Panc1 (cell line): ENCODE measurements at regions not wholly inside any gene's neighbourhood (a gene's known extent, or its start where the extent isn't known, plus 50 kb on each side); places are given as distances from the start of the nearest gene placed in this dataset.

Experiments
- ATAC-seq: fragments of 200-7000 bp; cut with Tn5 transposase; 2 replicates; pipeline ENCODE4 v1.9.1; 2020; ENCODE audit warnings: mild to moderate bottlenecking, moderate library complexity
- BruUV-seq: library from RNA; stranded (reverse); fragments of 400-500 nt; replicated peaks from 2 replicates; lab custom pipeline; 2021; lab: Mats Ljungman, UMichigan
- CTCF ChIA-PET: fragments of 300-600 bp; sonication (Branson Sonifier 250); formaldehyde crosslinking; loops from one replicate; lab custom pipeline; 2022; ENCODE audit warnings: antibody characterized with exemption; lab: Charles Lee
- POLR2A ChIA-PET: fragments of 300-600 bp; sonication (Branson Sonifier 250); formaldehyde crosslinking; loops from one replicate; lab custom pipeline; 2022; ENCODE audit warnings: antibody characterized with exemption; lab: Charles Lee
- DNase-seq: peaks from one replicate; pipeline ENCODE4 v3.0.0-alpha.2; 2010; ENCODE audit warnings: low read depth, low spot score
- H3K27ac ChIP-seq: 2 replicates; pipeline ENCODE4 v1.5.1; 2011; ENCODE audit warnings: mild to moderate bottlenecking, low read length, inconsistent platforms
- H3K27me3 ChIP-seq: fragments of 200-500 bp; sonication (Bioruptor generic); 2 replicates; pipeline ENCODE4 v1.6.0; 2014; ENCODE audit warnings: low read length, inconsistent platforms; ENCODE audit not compliant: control insufficient read depth, insufficient read depth
- H3K36me3 ChIP-seq: fragments of 200-500 bp; sonication (Bioruptor generic); 2 replicates; pipeline ENCODE4 v1.5.1; 2014; ENCODE audit warnings: inconsistent platforms, mild to moderate bottlenecking, low read length, moderate library complexity; ENCODE audit not compliant: control insufficient read depth, insufficient read depth
- H3K4me1 ChIP-seq: 2 replicates; pipeline ENCODE4 v1.5.1; 2011; ENCODE audit warnings: inconsistent platforms, mild to moderate bottlenecking, low read length, moderate library complexity; ENCODE audit not compliant: control insufficient read depth, insufficient read depth
- H3K4me3 ChIP-seq, 2 experiments: 2 replicates each; pipeline ENCODE4 v1.5.1; 2011 to 2012; ENCODE audit warnings: low read depth in 2 of 2, low read length in 2 of 2, mild to moderate bottlenecking in 2 of 2, inconsistent platforms in 1 of 2, moderate library complexity in 1 of 2
- H3K9me3 ChIP-seq: fragments of 200-500 bp; sonication (Bioruptor generic); 2 replicates; pipeline ENCODE4 v1.5.1; 2014; ENCODE audit warnings: low read depth, mild to moderate bottlenecking, inconsistent platforms, low read length, moderate library complexity; ENCODE audit not compliant: control insufficient read depth, insufficient read depth
- POLR2AphosphoS5 ChIP-seq: IDR thresholded peaks from 2 replicates; pipeline ENCODE4 v1.6.1; 2012; ENCODE audit warnings: mild to moderate bottlenecking, low read depth, low read length, moderate library complexity
- SIN3A ChIP-seq: IDR thresholded peaks from 2 replicates; pipeline ENCODE4 v1.6.1; 2012; ENCODE audit warnings: low read depth, mild to moderate bottlenecking, low read length, moderate library complexity, borderline replicate concordance; ENCODE audit not compliant: insufficient read depth
- TCF7L2 ChIP-seq: IDR thresholded peaks from 2 replicates; pipeline ENCODE4 v1.6.1; 2011; ENCODE audit warnings: mild to moderate bottlenecking, low read depth, low read length, inconsistent platforms
- in situ Hi-C: cut with HindIII; loops from 2 replicates; pipeline ENCODE4 v1.10.0; 2016; ENCODE audit warnings: low sequenced_read_pairs, low pct_unique_long_range_greater_than_20kb
- intact Hi-C: fragments of 100-400 bp; cut with micrococcal nuclease; formaldehyde crosslinking; loops from one replicate; pipeline ENCODE4 v1.10.0; 2022; ENCODE audit not compliant: unreplicated experiment
- TF ChIP-seq, protein P1 (sequence below): fragments of 450-650 bp; IDR thresholded peaks from 2 replicates; pipeline ENCODE4 v1.5.1; 2017; ENCODE audit warnings: mild to moderate bottlenecking
- TF ChIP-seq, protein P2 (sequence below), 2 experiments: IDR thresholded peaks; 2 replicates each; pipeline ENCODE4 v1.6.1; 2011 to 2012; ENCODE audit warnings: low read depth in 2 of 2, control low read depth in 1 of 2, low read length in 1 of 2, mild to moderate bottlenecking in 1 of 2, moderate library complexity in 1 of 2; ENCODE audit not compliant: insufficient read depth in 1 of 2

DNA sequence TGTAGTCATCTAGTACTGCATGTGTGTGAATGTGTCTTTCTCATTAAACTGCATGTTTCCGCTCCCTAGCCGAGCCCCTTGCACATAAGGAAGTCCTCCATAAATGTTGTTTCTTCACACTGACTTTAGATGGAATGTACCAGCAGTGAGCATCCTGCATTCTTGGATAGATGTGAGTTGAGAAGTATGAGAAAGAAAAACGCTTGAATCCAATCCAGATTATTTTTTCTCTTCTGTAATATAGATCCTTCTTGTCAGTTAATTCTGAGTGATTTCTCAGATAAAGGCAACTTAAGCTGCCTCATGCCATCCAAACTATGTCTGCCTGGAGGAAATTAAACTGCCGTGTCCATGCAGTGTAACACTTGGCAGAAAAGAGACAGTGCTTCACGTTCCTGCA, 268.1 kb upstream of the ISX start:
- Histone ChIP-seq H3K36me3 (no peaks in the 10 kb centered on the region), H3K4me3 (no peak overlapping the region), H3K9me3 (no peaks in the 10 kb centered on the region), H3K4me1 (no peaks in the 10 kb centered on the region), H3K27ac (no peak overlapping the region), H3K27me3 (no peaks in the 10 kb centered on the region)
- no peak for TF ChIP-seq SIN3A
- TF ChIP-seq, protein P1, sequence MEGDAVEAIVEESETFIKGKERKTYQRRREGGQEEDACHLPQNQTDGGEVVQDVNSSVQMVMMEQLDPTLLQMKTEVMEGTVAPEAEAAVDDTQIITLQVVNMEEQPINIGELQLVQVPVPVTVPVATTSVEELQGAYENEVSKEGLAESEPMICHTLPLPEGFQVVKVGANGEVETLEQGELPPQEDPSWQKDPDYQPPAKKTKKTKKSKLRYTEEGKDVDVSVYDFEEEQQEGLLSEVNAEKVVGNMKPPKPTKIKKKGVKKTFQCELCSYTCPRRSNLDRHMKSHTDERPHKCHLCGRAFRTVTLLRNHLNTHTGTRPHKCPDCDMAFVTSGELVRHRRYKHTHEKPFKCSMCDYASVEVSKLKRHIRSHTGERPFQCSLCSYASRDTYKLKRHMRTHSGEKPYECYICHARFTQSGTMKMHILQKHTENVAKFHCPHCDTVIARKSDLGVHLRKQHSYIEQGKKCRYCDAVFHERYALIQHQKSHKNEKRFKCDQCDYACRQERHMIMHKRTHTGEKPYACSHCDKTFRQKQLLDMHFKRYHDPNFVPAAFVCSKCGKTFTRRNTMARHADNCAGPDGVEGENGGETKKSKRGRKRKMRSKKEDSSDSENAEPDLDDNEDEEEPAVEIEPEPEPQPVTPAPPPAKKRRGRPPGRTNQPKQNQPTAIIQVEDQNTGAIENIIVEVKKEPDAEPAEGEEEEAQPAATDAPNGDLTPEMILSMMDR, result no peak
- no peak for TF ChIP-seq POLR2AphosphoS5
- TF ChIP-seq TCF7L2, result no peak
- TF ChIP-seq, protein P2, sequence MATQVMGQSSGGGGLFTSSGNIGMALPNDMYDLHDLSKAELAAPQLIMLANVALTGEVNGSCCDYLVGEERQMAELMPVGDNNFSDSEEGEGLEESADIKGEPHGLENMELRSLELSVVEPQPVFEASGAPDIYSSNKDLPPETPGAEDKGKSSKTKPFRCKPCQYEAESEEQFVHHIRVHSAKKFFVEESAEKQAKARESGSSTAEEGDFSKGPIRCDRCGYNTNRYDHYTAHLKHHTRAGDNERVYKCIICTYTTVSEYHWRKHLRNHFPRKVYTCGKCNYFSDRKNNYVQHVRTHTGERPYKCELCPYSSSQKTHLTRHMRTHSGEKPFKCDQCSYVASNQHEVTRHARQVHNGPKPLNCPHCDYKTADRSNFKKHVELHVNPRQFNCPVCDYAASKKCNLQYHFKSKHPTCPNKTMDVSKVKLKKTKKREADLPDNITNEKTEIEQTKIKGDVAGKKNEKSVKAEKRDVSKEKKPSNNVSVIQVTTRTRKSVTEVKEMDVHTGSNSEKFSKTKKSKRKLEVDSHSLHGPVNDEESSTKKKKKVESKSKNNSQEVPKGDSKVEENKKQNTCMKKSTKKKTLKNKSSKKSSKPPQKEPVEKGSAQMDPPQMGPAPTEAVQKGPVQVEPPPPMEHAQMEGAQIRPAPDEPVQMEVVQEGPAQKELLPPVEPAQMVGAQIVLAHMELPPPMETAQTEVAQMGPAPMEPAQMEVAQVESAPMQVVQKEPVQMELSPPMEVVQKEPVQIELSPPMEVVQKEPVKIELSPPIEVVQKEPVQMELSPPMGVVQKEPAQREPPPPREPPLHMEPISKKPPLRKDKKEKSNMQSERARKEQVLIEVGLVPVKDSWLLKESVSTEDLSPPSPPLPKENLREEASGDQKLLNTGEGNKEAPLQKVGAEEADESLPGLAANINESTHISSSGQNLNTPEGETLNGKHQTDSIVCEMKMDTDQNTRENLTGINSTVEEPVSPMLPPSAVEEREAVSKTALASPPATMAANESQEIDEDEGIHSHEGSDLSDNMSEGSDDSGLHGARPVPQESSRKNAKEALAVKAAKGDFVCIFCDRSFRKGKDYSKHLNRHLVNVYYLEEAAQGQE (IDR thresholded peaks at IDR 0.05; ENCODE audit: insufficient read depth in 1 of 2, low read depth in 2 of 2, low read length in 1 of 2), result no peak
- no TSS peak for BruUV-seq
- ChIA-PET CTCF (no interaction called here), POLR2A (no interaction called here)
- DNase-seq, result no peak
- in situ Hi-C loops (no loop called here), intact Hi-C loops (no loop called here)
- no peak for ATAC-seq

DNA sequence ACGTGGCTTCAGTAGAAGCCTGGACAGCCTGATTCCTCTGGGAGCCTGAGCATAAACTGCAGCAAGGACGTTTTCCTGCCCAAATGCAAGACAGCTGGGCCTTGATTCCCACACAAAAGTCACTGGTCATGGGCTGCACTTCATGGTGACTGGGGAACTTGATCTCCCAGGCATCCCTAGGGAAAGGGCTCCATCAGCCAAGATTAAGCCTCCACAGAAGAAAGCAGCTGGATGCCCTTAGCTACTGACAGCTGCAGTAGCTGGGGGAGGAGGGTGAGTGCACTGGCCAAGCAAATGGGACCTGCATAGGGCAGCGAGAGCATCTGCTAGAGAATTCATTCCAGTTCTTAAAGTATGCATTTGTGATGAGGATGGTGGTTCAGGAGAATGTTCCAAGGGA, 267.4 kb upstream of the ISX start:
- TF ChIP-seq, protein P2 (IDR thresholded peaks at IDR 0.05; ENCODE audit: insufficient read depth in 1 of 2, low read depth in 2 of 2, low read length in 1 of 2), result no peak
- TF ChIP-seq SIN3A, result no peak
- TF ChIP-seq TCF7L2, result no peak
- no peak for TF ChIP-seq POLR2AphosphoS5

More for the DNA sequence above, 267.4 kb upstream of the ISX start:
- no peak for DNase-seq
- no peaks in the 10 kb centered on the region for H3K9me3 ChIP-seq
- ChIA-PET CTCF (no interaction called here), POLR2A (no interaction called here)
- ATAC-seq, result no peak
- no peak overlapping the region for H3K4me3 ChIP-seq
- H3K27ac ChIP-seq, result no peak overlapping the region
- in situ Hi-C loops (no loop called here), intact Hi-C loops (no loop called here)
- BruUV-seq, result no TSS peak
- no peaks in the 10 kb centered on the region for H3K4me1 ChIP-seq
- no peaks in the 10 kb centered on the region for H3K27me3 ChIP-seq
- H3K36me3 ChIP-seq, result no peaks in the 10 kb centered on the region
